NB4 (cell line): ENCODE measurements at regions not wholly inside any gene's neighbourhood (a gene's known extent, or its start where the extent isn't known, plus 50 kb on each side); places are given as distances from the start of the nearest gene placed in this dataset.

Experiments
- DNase-seq: peaks from one replicate; pipeline ENCODE4 v3.0.0; 2010; ENCODE audit warnings: low read depth
- H3K4me3 ChIP-seq: one replicate; pipeline ENCODE4 v1.5.1; 2011; ENCODE audit warnings: mild to moderate bottlenecking, low read depth, low read length, moderate library complexity
- MYC ChIP-seq: IDR thresholded peaks from 2 replicates; pipeline ENCODE4 v1.6.1; 2011; ENCODE audit warnings: low read depth, low read length
- POLR2A ChIP-seq: IDR thresholded peaks from 2 replicates; pipeline ENCODE4 v1.6.1; 2011; ENCODE audit warnings: mild to moderate bottlenecking; ENCODE audit not compliant: insufficient read length; ENCODE audit errors: extremely low read depth
- TF ChIP-seq, protein P1 (sequence below): IDR thresholded peaks from one replicate; pipeline ENCODE4 v1.5.1; 2012; ENCODE audit warnings: low read depth, low read length
- TF ChIP-seq, protein P2 (sequence below): IDR thresholded peaks from 2 replicates; pipeline ENCODE4 v1.6.1; 2011; ENCODE audit warnings: low read depth, low read length

DNA sequence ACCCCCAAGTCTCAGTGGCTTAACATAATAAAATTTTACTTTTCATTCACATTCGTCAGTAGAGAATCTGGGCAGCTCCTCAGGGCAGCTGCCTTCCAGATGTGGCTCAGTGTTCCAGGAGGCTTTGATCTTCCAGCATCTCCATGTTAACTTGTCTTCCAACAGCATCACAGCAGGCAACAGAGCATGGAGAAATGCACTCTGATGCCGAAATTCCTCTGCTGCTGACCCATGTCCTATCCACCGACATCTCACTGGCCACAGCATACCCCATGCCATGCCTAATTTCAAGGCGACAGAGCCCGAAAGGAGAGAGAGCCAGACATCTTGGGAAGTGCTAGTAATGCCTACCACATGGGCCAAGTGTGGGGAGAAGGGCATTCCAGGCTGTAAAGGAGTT, 64.9 kb upstream of the MEDAG start:
- no peak for TF ChIP-seq MYC
- TF ChIP-seq, protein P1, sequence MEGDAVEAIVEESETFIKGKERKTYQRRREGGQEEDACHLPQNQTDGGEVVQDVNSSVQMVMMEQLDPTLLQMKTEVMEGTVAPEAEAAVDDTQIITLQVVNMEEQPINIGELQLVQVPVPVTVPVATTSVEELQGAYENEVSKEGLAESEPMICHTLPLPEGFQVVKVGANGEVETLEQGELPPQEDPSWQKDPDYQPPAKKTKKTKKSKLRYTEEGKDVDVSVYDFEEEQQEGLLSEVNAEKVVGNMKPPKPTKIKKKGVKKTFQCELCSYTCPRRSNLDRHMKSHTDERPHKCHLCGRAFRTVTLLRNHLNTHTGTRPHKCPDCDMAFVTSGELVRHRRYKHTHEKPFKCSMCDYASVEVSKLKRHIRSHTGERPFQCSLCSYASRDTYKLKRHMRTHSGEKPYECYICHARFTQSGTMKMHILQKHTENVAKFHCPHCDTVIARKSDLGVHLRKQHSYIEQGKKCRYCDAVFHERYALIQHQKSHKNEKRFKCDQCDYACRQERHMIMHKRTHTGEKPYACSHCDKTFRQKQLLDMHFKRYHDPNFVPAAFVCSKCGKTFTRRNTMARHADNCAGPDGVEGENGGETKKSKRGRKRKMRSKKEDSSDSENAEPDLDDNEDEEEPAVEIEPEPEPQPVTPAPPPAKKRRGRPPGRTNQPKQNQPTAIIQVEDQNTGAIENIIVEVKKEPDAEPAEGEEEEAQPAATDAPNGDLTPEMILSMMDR, result no peak
- no peak for TF ChIP-seq POLR2A
- TF ChIP-seq, protein P2, sequence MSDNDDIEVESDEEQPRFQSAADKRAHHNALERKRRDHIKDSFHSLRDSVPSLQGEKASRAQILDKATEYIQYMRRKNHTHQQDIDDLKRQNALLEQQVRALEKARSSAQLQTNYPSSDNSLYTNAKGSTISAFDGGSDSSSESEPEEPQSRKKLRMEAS, result no peak
- no peak for DNase-seq

DNA sequence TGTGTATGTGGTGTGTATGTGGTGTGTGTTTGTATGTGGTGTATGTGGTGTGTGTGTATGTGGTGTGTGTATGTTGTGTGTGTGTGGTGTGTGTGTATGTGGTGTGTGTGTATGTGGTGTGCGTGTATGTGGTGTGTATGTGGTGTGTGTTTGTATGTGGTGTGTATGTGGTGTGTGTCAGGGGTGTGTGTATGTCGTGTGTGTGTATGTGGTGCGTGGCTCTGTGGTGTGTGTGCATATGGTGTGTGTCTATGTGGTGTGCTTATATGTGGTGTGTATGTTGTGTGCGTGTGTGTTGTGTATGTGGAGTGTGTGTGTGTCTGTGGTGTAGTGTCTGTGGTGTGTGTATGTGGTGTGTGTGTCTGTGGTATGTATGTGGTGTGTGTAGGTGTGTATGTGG, 62.5 kb upstream of the MEDAG start:
- H3K4me3 ChIP-seq, result no peak overlapping the region
- TF ChIP-seq, protein P1, result no peak
- no peak for TF ChIP-seq MYC
- no peak for DNase-seq

More for the DNA sequence above, 64.9 kb upstream of the MEDAG start:
- H3K4me3 ChIP-seq, result no peak overlapping the region

DNA sequence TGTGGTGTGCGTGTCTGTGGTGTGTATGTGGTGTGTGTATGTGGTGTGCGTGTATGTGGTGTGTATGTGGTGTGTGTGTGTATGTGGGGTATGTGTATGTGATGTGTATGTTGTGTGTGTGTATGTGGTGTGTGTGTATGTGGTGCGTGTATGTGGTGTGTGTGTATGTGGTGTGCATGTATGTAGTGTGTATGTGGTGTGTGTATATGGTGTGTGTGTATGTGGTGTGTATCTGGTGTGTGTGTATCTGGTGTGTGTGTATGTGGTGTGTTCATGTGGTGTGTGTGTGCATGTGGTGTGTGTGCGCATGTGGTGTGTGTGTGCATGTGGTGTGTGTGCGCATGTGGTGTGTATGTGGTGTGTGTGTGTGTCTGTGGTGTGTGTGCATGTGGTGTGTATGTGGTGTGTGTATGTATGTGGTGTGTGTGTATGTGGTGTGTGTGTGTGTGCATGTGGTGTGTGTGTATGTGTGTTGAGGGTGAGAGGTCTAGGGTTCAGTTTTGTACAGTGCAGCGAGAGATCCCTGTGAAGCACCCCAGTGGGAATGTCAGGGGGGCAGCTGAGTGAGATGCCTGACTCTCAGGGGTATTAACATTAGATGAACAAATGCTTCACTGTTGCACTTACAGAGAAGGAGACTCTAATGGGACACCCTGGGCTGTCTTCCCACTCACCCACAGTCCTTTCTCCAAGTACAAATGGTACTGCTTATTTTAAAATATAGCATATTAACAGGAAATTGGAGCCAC, 61.3 kb upstream of the MEDAG start:
- H3K4me3 ChIP-seq, result no peak overlapping the region
- TF ChIP-seq POLR2A (no peak), MYC (no peak)
- TF ChIP-seq, protein P2, result no peak
- TF ChIP-seq, protein P1, result no peak
- DNase-seq, result peak; percentile 24

DNA sequence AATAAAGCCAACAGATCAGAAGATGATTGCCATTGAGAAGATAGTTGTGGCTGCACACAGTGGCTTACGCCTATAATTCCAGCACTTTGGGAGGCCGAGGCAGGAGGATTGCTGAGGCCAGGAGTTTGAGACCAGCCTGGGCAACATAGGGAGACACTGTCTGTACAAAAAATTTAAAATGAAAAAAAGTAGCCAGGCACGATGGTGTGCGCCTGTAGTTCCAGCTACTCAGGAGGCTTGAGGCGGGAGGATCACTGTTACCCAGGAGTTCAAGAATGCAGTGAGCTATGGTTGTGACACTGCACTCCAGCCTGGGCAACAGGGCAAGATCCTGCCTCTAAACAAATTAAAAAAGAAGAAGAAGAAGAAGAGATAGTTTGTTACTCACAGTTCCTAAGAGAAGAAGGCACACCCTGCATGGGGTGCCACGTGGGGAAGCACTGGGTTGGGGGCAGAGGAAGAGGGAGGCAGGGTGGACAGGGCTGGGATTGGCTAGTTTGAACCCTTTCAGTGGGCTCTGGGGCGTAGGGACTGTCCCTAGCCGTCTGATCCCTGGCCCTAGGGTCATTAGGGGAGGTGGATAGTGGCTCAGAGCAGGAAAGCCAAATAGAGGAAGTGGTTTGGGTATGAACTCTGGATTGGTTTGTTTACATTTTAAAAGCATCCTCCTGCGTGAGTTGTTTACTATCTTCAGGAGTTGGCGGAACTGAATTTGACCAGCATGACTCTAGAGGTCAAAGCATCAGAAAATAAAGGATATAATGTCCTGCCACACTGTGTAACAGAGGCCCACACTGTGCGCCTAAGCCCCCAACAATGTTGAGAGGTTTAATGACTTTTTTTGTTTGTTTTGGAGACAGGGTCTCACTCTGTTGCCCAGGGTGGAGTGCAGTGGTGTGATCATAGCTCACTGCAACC, 60.5 kb upstream of the MEDAG start:
- no peak overlapping the region for H3K4me3 ChIP-seq
- TF ChIP-seq MYC, result no peak
- TF ChIP-seq, protein P2, result no peak
- TF ChIP-seq, protein P1, result no peak
- no peak for TF ChIP-seq POLR2A
- DNase-seq, result peak; percentile 53

DNA sequence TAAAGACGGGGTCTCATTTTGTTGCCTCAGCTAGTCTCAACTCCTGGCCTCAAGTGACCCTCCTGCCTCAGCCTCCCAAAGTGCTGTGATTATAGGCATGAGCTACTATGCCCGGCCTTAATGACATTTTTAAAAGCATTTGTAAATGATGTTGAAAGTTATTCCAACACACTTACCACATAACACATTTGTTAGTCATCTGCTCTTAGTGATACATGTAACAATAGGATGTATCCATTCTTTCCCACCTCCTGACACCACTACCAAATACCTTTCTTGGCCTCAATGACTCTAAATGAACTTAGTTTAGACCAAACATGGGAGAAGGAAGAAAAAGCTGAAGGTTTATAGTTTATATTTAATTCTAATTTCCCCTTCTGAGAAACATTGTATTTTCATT, 59.8 kb upstream of the MEDAG start:
- TF ChIP-seq POLR2A (no peak), MYC (no peak)
- TF ChIP-seq, protein P1, result no peak
- DNase-seq, result no peak
- H3K4me3 ChIP-seq, result no peak overlapping the region
